Heart right ventricle (tissue), 16 donors: ENCODE measurements at regions not wholly inside any gene's neighbourhood (a gene's known extent, or its start where the extent isn't known, plus 50 kb on each side); places are given as distances from the start of the nearest gene placed in this dataset.
A peak's percentile ranks its signal among the peaks of the same experiment; 100 is the strongest.

Experiments used
- ATAC-seq, 8 donors: fragments of 200-7000 bp; cut with Tn5 transposase; one replicate each; pipeline ENCODE4 v1.9.1; 2020; ENCODE audit warnings: mild to moderate bottlenecking in 8 of 8, moderate library complexity in 8 of 8, moderate number of reproducible peaks in 1 of 8
- DNase-seq, 2 donors: peaks; one replicate each; pipeline ENCODE4 v3.0.0-alpha.2; 2020
- H3K27ac ChIP-seq, 10 donors: fragments of 200-600 bp; sonication (generic) in 2 of 10; one replicate each; pipeline versions ENCODE4 v1.5.0 to v1.8.0; 2020 to 2022; ENCODE audit warnings: mild to moderate bottlenecking in 3 of 10
- H3K27me3 ChIP-seq, 7 donors: fragments of 200-600 bp; one replicate each; pipeline ENCODE4 v1.8.0; 2021 to 2022; ENCODE audit warnings: mild to moderate bottlenecking in 2 of 7
- H3K36me3 ChIP-seq, 9 donors: fragments of 200-600 bp; sonication (generic) in 1 of 9; one replicate each; pipeline versions ENCODE4 v1.5.0 to v1.8.0; 2020 to 2022; ENCODE audit warnings: mild to moderate bottlenecking in 2 of 9
- H3K4me1 ChIP-seq, 9 donors: fragments of 200-600 bp; sonication (generic) in 1 of 9; one replicate each; pipeline versions ENCODE4 v1.5.0 to v1.8.0; 2020 to 2022; ENCODE audit warnings: mild to moderate bottlenecking in 4 of 9
- H3K4me3 ChIP-seq, 10 donors: fragments of 200-600 bp; sonication (generic) in 2 of 10; one replicate each; pipeline versions ENCODE4 v1.5.0 to v1.8.0; 2020 to 2022; ENCODE audit warnings: mild to moderate bottlenecking in 7 of 10, moderate library complexity in 2 of 10
- H3K9me3 ChIP-seq, 11 donors: fragments of 200-600 bp in 10 of 11; sonication (generic) in 2 of 11; one replicate each; pipeline versions ENCODE4 v1.5.0 to v1.8.0; 2013 to 2022; ENCODE audit warnings: mild to moderate bottlenecking in 2 of 11, control low read depth in 1 of 11, moderate library complexity in 1 of 11
- CTCF ChIP-seq, 9 donors: fragments of 200-600 bp; sonication (generic) in 2 of 9; IDR thresholded peaks; one replicate each; pipeline versions ENCODE4 v1.5.0 to v1.8.0; 2021 to 2022; ENCODE audit warnings: antibody characterized with exemption in 9 of 9, mild to moderate bottlenecking in 5 of 9, moderate library complexity in 1 of 9
- WGBS, 2 donors: extraction: QIAGEN DNeasy Blood & Tissue Kit; methylation state at CpG; one replicate each; pipeline ENCODE4 v1.1.7; 2013; ENCODE audit warnings: inconsistent platforms in 1 of 2; 5-methylcytosine and 5-hydroxymethylcytosine counted together
- intact Hi-C, 10 donors: fragments of 100-400 bp; cut with DNase I; formaldehyde crosslinking; loops; one replicate each; pipeline versions ENCODE4 v1.11.1 to v1.14.2; 2022
- donor health status: Arrhythmogenic right ventricular cardiomyopathy.
- donor health status: ischemic (EF 13 %, LVEDD 7.1; RV severe dilation, severe dysfunction).
- donor health status: healthy with polysubstance abuse.
- donor health status: DM: no; HTN: yes; CAD: no.
- donor health status: DM: no; HTN: no; CAD: no.
- donor health status: ischemic (EF 25% LVEDD 6.9; RV normal size, moderate dysfunction).
- donor health status: ischemic (EF 25% LVEDD 5.7; RV mildly dilated, moderate dysfunction).
- donor health status: healthy.
- donor health status: DM: yes; HTN: yes; CAD: no.
- donor health status: Ischemic cardiomyopathy.
- donor health status: ischemic (EF 35%, LVEDD 5.7; RV mildly dilated, moderate dysfunction).
- donor health status: nonischemic (EF 11% LVEDD 7.7; RV severe dilation, severe dysfunction).
- donor health status: DM: yes; HTN: yes; CAD: no.
- donor health status: PGD.
- donor health status: ischemic (EF 29% LVEDD 5.4; RV normal size, mild dysfunction).
- donor health status: nonischemic (EF 23%, LVEDD 6.1; RV moderate dilation, normal function).

DNA sequence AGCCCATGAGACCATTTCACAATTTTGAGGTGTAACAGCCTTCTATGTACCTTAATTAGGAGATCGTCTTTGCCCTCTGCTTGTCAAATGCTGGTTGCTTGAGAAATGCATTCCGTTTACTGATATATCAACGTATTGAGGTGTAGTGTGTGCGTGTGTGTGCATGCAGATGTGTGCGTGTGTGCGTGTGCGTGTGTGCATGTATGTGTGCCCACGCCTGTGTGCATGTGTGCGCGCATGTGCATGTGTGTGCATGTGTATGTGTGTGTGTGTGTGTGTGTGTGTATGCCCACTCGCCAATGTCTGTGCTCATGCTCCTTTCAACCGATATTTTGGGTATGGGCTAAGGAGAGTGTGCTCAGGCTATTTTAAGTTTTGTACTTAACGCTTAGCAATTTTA lies 81.5 kb upstream of the ZFHX3 start:
- ATAC-seq (no peak), DNase-seq (no peak)
- H3K27ac ChIP-seq: no peak overlapping the region
- peaks cover 0 to 9% (median 0%) of the 10 kb centered on the region in 11 donors for H3K9me3 ChIP-seq
- no peak overlapping the region for H3K4me3 ChIP-seq
- TF ChIP-seq CTCF (IDR thresholded peaks at IDR 0.05): no peak
- WGBS, 2 donors: 93% methylated on average over 13 of the region's 13 CpGs
- intact Hi-C loops: no loop called here
- H3K4me1 ChIP-seq: peaks cover 0 to 22% (median 0%) of the 10 kb centered on the region in 9 donors
- H3K27me3 ChIP-seq: no peaks in the 10 kb centered on the region
- H3K36me3 ChIP-seq: no peaks in the 10 kb centered on the region

DNA sequence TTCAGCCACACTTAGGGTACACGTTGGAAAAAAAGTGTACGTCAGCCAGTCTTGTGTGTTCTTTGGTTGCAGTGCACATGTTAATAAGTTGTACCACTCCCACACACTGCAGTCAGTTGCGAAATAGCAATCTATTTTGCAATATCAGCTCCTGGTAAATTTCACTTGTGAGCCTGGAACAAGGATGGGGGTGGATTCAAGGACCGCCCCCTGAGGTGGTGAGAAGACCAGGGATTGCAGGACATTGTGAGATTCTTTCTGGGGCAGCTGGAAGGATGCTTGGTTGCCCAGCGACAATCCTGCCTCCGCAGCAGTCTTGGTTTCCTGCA lies 78.6 kb upstream of the ZFHX3 start:
- intact Hi-C loops: no loop called here
- peaks cover 0 to 9% (median 0%) of the 10 kb centered on the region in 11 donors for H3K9me3 ChIP-seq
- TF ChIP-seq CTCF (IDR thresholded peaks at IDR 0.05): no peak
- DNase-seq: peak; percentile 6 to 23
- no peak overlapping the region for H3K4me3 ChIP-seq
- no peaks in the 10 kb centered on the region for H3K36me3 ChIP-seq
- peak overlapping the region in 1 of 10 donors; percentile 75 for H3K27ac ChIP-seq
- H3K4me1 ChIP-seq: peaks cover 0 to 47% (median 13%) of the 10 kb centered on the region in 9 donors
- H3K27me3 ChIP-seq: no peaks in the 10 kb centered on the region
- 63 to 77% methylated on average over 6 of the region's 6 CpGs for WGBS, 2 donors
- ATAC-seq: peak in 6 of 8 donors; percentile 19 to 75 (median 48)

DNA sequence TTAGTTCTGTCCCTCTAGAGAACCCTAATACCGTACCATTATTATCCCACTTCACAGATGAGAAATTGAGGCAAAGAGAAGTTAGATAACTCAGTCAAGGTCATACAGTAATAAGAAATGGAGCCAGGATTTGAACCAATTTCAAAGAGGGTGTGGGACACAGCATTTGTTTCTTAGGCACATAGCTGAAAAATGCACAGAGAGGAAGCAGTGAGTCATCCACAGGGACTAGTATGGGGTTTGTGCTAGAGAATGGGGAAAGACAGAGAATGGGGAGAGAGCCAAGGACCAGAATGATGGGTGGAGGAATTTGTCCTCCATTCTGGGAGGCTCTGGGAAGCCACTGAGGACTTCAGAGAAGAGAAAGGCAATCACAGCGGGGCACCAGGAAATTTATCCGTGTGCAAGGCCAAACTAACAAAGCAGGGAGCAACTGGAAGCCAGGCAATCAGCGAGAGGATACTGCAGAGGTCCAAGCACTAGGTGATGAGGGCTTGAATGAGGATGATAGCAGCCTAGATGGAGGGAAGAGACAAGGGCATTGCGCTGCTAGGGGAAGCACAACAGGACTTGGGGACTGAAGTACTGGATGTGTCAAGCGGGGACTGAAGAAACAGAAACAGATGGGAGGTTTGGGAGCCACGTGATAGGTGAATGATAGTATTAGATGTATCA lies 78.1 kb upstream of the ZFHX3 start:
- peak overlapping the region in 1 of 10 donors; percentile 75 for H3K27ac ChIP-seq

More for the DNA sequence above, 78.1 kb upstream of the ZFHX3 start:
- H3K27me3 ChIP-seq: no peaks in the 10 kb centered on the region
- WGBS, 2 donors: 85 to 86% methylated on average over 7 of the region's 7 CpGs
- peaks cover 0 to 47% (median 13%) of the 10 kb centered on the region in 9 donors for H3K4me1 ChIP-seq
- TF ChIP-seq CTCF (IDR thresholded peaks at IDR 0.05): no peak
- no peak overlapping the region for H3K4me3 ChIP-seq
- DNase-seq (no peak), ATAC-seq (peak in 4 of 8 donors; percentile 12 to 71 (median 24))
- no peaks in the 10 kb centered on the region for H3K36me3 ChIP-seq
- H3K9me3 ChIP-seq: peaks cover 0 to 9% (median 0%) of the 10 kb centered on the region in 11 donors
- intact Hi-C loops: no loop called here
